IMR-90 (cell line): ENCODE measurements at regions not wholly inside any gene's neighbourhood (a gene's known extent, or its start where the extent isn't known, plus 50 kb on each side); places are given as distances from the start of the nearest gene placed in this dataset.
A peak's percentile ranks its signal among the peaks of the same experiment; 100 is the strongest.

ENCODE experiments used
- ATAC-seq: fragments of 200-7000 bp; cut with Tn5 transposase; 2 replicates; pipeline ENCODE4 v1.9.1; 2020; ENCODE audit warnings: low read depth, mild to moderate bottlenecking, moderate library complexity
- BruUV-seq: library from RNA; stranded (reverse); fragments of 400-500 nt; replicated peaks from 2 replicates; lab custom pipeline; 2021; lab: Mats Ljungman, UMichigan
- CTCF ChIA-PET: fragments of 300-600 bp; formaldehyde crosslinking; extraction: SDS; loops from one replicate; lab custom pipeline; 2021; ENCODE audit warnings: antibody characterized with exemption; lab: Yijun Ruan, JAX
- POLR2A ChIA-PET: fragments of 300-600 bp; sonication (Branson Sonifier 250); formaldehyde crosslinking; loops from one replicate; lab custom pipeline; 2022; ENCODE audit warnings: antibody characterized with exemption; ENCODE audit not compliant: unreplicated experiment; lab: Charles Lee
- DNase-seq: peaks from one replicate; pipeline ENCODE4 v3.0.0; 2013
- H2AFZ ChIP-seq: replicated peaks from 2 replicates; pipeline ENCODE3; 2013; ENCODE audit warnings: low read length, mild to moderate bottlenecking; ENCODE audit not compliant: poor library complexity
- H2AK5ac ChIP-seq: 2 replicates; pipeline ENCODE4 v1.6.1; 2013; ENCODE audit warnings: low read depth, low read length, inconsistent platforms
- H2AK9ac ChIP-seq: replicated peaks from 2 replicates; pipeline ENCODE3; 2013; ENCODE audit warnings: mild to moderate bottlenecking, low read depth, low read length, moderate library complexity; ENCODE audit not compliant: poor library complexity
- H2BK120ac ChIP-seq: 2 replicates; pipeline ENCODE4 v1.6.1; 2013; ENCODE audit warnings: low read depth, low read length, inconsistent platforms
- H2BK15ac ChIP-seq: 3 replicates; pipeline ENCODE4 v1.6.1; 2013; ENCODE audit warnings: low read depth, low read length, inconsistent platforms
- H2BK20ac ChIP-seq: 2 replicates; pipeline ENCODE4 v1.6.1; 2013; ENCODE audit warnings: low read depth, mild to moderate bottlenecking, inconsistent platforms, low read length, moderate library complexity
- H2BK5ac ChIP-seq: 2 replicates; pipeline ENCODE4 v1.6.1; 2013; ENCODE audit warnings: mild to moderate bottlenecking, low read depth, low read length, inconsistent platforms; ENCODE audit not compliant: poor library complexity, severe bottlenecking
- H3K14ac ChIP-seq: replicated peaks from 2 replicates; pipeline ENCODE4 v1.6.1; 2013; ENCODE audit warnings: low read depth, low read length, inconsistent platforms
- H3K18ac ChIP-seq: 2 replicates; pipeline ENCODE4 v1.6.1; 2013; ENCODE audit warnings: low read depth, low read length, control low read depth
- H3K23ac ChIP-seq: 2 replicates; pipeline ENCODE4 v1.6.1; 2013; ENCODE audit warnings: low read depth, low read length, inconsistent platforms
- H3K27ac ChIP-seq: 2 replicates; pipeline ENCODE4 v1.5.1; 2013; ENCODE audit warnings: mild to moderate bottlenecking, control low read depth, low read length; ENCODE audit not compliant: insufficient read depth
- H3K27me3 ChIP-seq: 2 replicates; pipeline ENCODE4 v1.6.1; 2013; ENCODE audit warnings: low read length; ENCODE audit not compliant: control insufficient read depth, insufficient read depth
- H3K36me3 ChIP-seq: 2 replicates; pipeline ENCODE4 v1.6.1; 2013; ENCODE audit warnings: low read length, mixed read lengths; ENCODE audit not compliant: control insufficient read depth, insufficient read depth
- H3K4ac ChIP-seq: 2 replicates; pipeline ENCODE4 v1.6.1; 2013; ENCODE audit warnings: low read depth, low read length, inconsistent platforms
- H3K4me1 ChIP-seq: 2 replicates; pipeline ENCODE4 v1.6.1; 2013; ENCODE audit warnings: low read length, mixed read lengths; ENCODE audit not compliant: control insufficient read depth, insufficient read depth
- H3K4me2 ChIP-seq: 2 replicates; pipeline ENCODE4 v1.6.1; 2013; ENCODE audit warnings: low read depth, mild to moderate bottlenecking, control low read depth, low read length, moderate library complexity
- H3K4me3 ChIP-seq: 2 replicates; pipeline ENCODE4 v1.5.1; 2013; ENCODE audit warnings: low read depth, mild to moderate bottlenecking, control low read depth, low read length, moderate library complexity; ENCODE audit not compliant: insufficient read depth
- H3K56ac ChIP-seq: 2 replicates; pipeline ENCODE4 v1.6.1; 2013; ENCODE audit warnings: low read length, inconsistent platforms; ENCODE audit not compliant: insufficient read depth; ENCODE audit errors: extremely low read depth
- H3K79me1 ChIP-seq, 2 experiments: 2 replicates each; pipeline ENCODE4 v1.6.1; 2013; ENCODE audit warnings: low read length in 2 of 2, inconsistent platforms in 1 of 2, low read depth in 1 of 2
- H3K9ac ChIP-seq: 2 replicates; pipeline ENCODE4 v1.6.1; 2013; ENCODE audit warnings: low read depth, low read length, control low read depth
- H3K9me1 ChIP-seq: 2 replicates; pipeline ENCODE4 v1.6.1; 2013; ENCODE audit warnings: low read length, inconsistent platforms; ENCODE audit not compliant: insufficient read depth
- H3K9me3 ChIP-seq: 2 replicates; pipeline ENCODE4 v1.6.1; 2013; ENCODE audit warnings: low read length; ENCODE audit not compliant: control insufficient read depth, insufficient read depth
- H4K20me1 ChIP-seq: 2 replicates; pipeline ENCODE4 v1.6.1; 2013; ENCODE audit warnings: low read length, inconsistent platforms; ENCODE audit not compliant: insufficient read depth
- H4K5ac ChIP-seq: 2 replicates; pipeline ENCODE4 v1.6.1; 2013; ENCODE audit warnings: mild to moderate bottlenecking, low read depth, low read length, control low read depth
- H4K8ac ChIP-seq, 2 experiments: 2 replicates each; pipeline ENCODE4 v1.6.1; 2013; ENCODE audit warnings: low read depth in 2 of 2, low read length in 2 of 2, control low read depth in 1 of 2, inconsistent platforms in 1 of 2
- H4K91ac ChIP-seq: 2 replicates; pipeline ENCODE4 v1.6.1; 2013; ENCODE audit warnings: low read depth, low read length, inconsistent platforms; ENCODE audit not compliant: insufficient read depth
- FOS ChIP-seq: fragments of 150-350 bp; IDR thresholded peaks from 2 replicates; pipeline ENCODE4 v1.6.1; 2016; ENCODE audit warnings: low read depth, low read length
- MAFK ChIP-seq: IDR thresholded peaks from 2 replicates; pipeline ENCODE4 v1.6.1; 2012; ENCODE audit warnings: low read depth, low read length, improper control_type of control experiment
- MAZ ChIP-seq: IDR thresholded peaks from 2 replicates; pipeline ENCODE4 v1.6.1; 2012; ENCODE audit warnings: low read depth, mild to moderate bottlenecking, low read length, improper control_type of control experiment, moderate library complexity, borderline replicate concordance
- NFE2L2 ChIP-seq: fragments of 150-350 bp; IDR thresholded peaks from 2 replicates; pipeline ENCODE4 v1.6.1; 2016; ENCODE audit warnings: low read depth, mild to moderate bottlenecking, low read length
- POLR2A ChIP-seq: IDR thresholded peaks from 2 replicates; pipeline ENCODE4 v1.6.1; 2012; ENCODE audit warnings: mild to moderate bottlenecking, low read depth, low read length
- RAD21 ChIP-seq: IDR thresholded peaks from 2 replicates; pipeline ENCODE4 v1.6.1; 2012; ENCODE audit warnings: low read length, improper control_type of control experiment
- RCOR1 ChIP-seq: IDR thresholded peaks from 2 replicates; pipeline ENCODE4 v1.6.1; 2012; ENCODE audit warnings: mild to moderate bottlenecking, low read length, improper control_type of control experiment; ENCODE audit not compliant: insufficient replicate concordance
- RFX5 ChIP-seq: IDR thresholded peaks from 2 replicates; pipeline ENCODE4 v1.8.0; 2012; ENCODE audit warnings: low read depth, mild to moderate bottlenecking, low read length, moderate library complexity
- SMC3 ChIP-seq: fragments of 150-350 bp; IDR thresholded peaks from 2 replicates; pipeline ENCODE4 v1.6.1; 2016; ENCODE audit warnings: low read depth, mild to moderate bottlenecking, antibody characterized with exemption, low read length, moderate library complexity
- dilution Hi-C: fragments of 300-500 bp; cut with HindIII; formaldehyde crosslinking; loops from one replicate; pipeline ENCODE4 v1.14.3; 2018; ENCODE audit warnings: low sequenced_read_pairs; ENCODE audit not compliant: unreplicated experiment
- in situ Hi-C: fragments of 300-500 bp; cut with MboI; formaldehyde crosslinking; loops from 3 replicates; pipeline ENCODE4 v1.14.3; 2019; ENCODE audit warnings: low sequenced_read_pairs, inconsistent platforms, mixed read lengths
- intact Hi-C: fragments of 100-400 bp; cut with micrococcal nuclease; formaldehyde crosslinking; loops from 2 replicates; pipeline ENCODE4 v1.10.0; 2022
- TF ChIP-seq, protein P1 (sequence below): fragments of 150-350 bp; IDR thresholded peaks from 2 replicates; pipeline ENCODE4 v1.6.1; 2017; ENCODE audit warnings: mild to moderate bottlenecking, antibody characterized with exemption, low read length, low read depth
- TF ChIP-seq, protein P2 (sequence below): fragments of 150-350 bp; IDR thresholded peaks from 2 replicates; pipeline ENCODE4 v1.6.1; 2016; ENCODE audit warnings: low read depth, mild to moderate bottlenecking, low read length, moderate library complexity, borderline replicate concordance
- TF ChIP-seq, protein P3 (sequence below): conservative IDR thresholded peaks from 2 replicates; pipeline ENCODE4 v1.5.1; 2012; ENCODE audit warnings: mild to moderate bottlenecking, low read depth, low read length, improper control_type of control experiment

DNA sequence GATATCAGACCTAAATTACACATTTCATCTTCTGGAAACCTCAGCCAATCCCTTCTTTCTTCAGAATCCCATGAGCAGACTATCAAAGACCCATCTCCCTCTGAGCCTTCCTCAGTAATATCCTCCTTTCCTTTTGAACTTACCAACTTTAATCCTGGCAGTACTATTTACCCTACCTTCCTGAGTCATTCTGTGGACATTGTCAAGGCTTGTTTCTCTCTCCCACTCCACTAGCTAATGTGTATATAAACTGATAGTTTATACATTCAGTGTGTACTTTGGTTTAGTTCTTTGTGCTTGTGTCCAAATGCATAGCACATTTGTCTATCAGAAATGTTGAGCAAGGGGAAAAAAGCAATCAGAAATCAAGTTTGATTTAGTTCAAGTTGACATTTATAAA is 568.3 kb downstream of the CSNK1G3 start:
- ATAC-seq, result peak; percentile 70
- no peaks in the 10 kb centered on the region for H3K9me1 ChIP-seq
- H3K36me3 ChIP-seq, result no peaks in the 10 kb centered on the region
- H3K14ac ChIP-seq, result no peak overlapping the region
- no peaks in the 10 kb centered on the region for H3K79me1 ChIP-seq
- TF ChIP-seq, protein P1, sequence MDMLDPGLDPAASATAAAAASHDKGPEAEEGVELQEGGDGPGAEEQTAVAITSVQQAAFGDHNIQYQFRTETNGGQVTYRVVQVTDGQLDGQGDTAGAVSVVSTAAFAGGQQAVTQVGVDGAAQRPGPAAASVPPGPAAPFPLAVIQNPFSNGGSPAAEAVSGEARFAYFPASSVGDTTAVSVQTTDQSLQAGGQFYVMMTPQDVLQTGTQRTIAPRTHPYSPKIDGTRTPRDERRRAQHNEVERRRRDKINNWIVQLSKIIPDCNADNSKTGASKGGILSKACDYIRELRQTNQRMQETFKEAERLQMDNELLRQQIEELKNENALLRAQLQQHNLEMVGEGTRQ, result no peak
- TF ChIP-seq MAFK (no peak), RAD21 (no peak), MAZ (no peak), NFE2L2 (no peak), RFX5 (no peak), FOS (no peak), POLR2A (no peak), RCOR1 (no peak), SMC3 (no peak)
- TF ChIP-seq, protein P2, sequence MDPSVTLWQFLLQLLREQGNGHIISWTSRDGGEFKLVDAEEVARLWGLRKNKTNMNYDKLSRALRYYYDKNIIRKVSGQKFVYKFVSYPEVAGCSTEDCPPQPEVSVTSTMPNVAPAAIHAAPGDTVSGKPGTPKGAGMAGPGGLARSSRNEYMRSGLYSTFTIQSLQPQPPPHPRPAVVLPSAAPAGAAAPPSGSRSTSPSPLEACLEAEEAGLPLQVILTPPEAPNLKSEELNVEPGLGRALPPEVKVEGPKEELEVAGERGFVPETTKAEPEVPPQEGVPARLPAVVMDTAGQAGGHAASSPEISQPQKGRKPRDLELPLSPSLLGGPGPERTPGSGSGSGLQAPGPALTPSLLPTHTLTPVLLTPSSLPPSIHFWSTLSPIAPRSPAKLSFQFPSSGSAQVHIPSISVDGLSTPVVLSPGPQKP, result no peak
- TF ChIP-seq, protein P3, sequence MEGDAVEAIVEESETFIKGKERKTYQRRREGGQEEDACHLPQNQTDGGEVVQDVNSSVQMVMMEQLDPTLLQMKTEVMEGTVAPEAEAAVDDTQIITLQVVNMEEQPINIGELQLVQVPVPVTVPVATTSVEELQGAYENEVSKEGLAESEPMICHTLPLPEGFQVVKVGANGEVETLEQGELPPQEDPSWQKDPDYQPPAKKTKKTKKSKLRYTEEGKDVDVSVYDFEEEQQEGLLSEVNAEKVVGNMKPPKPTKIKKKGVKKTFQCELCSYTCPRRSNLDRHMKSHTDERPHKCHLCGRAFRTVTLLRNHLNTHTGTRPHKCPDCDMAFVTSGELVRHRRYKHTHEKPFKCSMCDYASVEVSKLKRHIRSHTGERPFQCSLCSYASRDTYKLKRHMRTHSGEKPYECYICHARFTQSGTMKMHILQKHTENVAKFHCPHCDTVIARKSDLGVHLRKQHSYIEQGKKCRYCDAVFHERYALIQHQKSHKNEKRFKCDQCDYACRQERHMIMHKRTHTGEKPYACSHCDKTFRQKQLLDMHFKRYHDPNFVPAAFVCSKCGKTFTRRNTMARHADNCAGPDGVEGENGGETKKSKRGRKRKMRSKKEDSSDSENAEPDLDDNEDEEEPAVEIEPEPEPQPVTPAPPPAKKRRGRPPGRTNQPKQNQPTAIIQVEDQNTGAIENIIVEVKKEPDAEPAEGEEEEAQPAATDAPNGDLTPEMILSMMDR, result no peak
- H2BK15ac ChIP-seq, result no peak overlapping the region
- no peak overlapping the region for H3K18ac ChIP-seq
- H4K8ac ChIP-seq, result no peak overlapping the region
- H4K91ac ChIP-seq, result no peak overlapping the region
- H2BK5ac ChIP-seq, result no peak overlapping the region
- no peaks in the 10 kb centered on the region for H3K4me1 ChIP-seq
- BruUV-seq, result no TSS peak
- H4K5ac ChIP-seq, result no peak overlapping the region
- intact Hi-C loops, result no loop called here
- ChIA-PET CTCF (no interaction called here), POLR2A (no interaction called here)
- no peak overlapping the region for H3K4me2 ChIP-seq
- no peak overlapping the region for H3K27ac ChIP-seq
- H4K20me1 ChIP-seq, result no peaks in the 10 kb centered on the region
- DNase-seq, result peak; percentile 21
- H3K4ac ChIP-seq, result no peak overlapping the region
- H3K9ac ChIP-seq, result no peak overlapping the region
- in situ Hi-C loops, result no loop called here
- no peak overlapping the region for H3K56ac ChIP-seq
- H2BK120ac ChIP-seq, result no peak overlapping the region
- no peaks in the 10 kb centered on the region; the same call in 1 of the 2 replicates for H3K27me3 ChIP-seq
- no peak overlapping the region for H3K4me3 ChIP-seq
- H3K9me3 ChIP-seq, result no peaks in the 10 kb centered on the region
- no peak overlapping the region for H2AFZ ChIP-seq
- no peak overlapping the region for H2AK5ac ChIP-seq
- no peak overlapping the region for H3K23ac ChIP-seq
- peak overlapping the region; percentile 20; the same call in 1 of the 2 replicates for H2BK20ac ChIP-seq
- H2AK9ac ChIP-seq, result no peak overlapping the region
- dilution Hi-C loops, result no loop called here
